ENCODE measurements at regions not wholly inside any gene's neighbourhood (a gene's known extent, or its start where the extent isn't known, plus 50 kb on each side); places are given as distances from the start of the nearest gene placed in this dataset.

- no peaks in the 10 kb centered on the region for H3K36me3 ChIP-seq (ENCODE audit: control insufficient read depth in 2 of 2, insufficient read depth in 1 of 2, low read length in 2 of 2)
- H3K9me3 ChIP-seq (ENCODE audit: control insufficient read depth, insufficient read depth, low read depth, low read length) = no peaks in the 10 kb centered on the region
- H3K27ac ChIP-seq (ENCODE audit: extremely low read depth, low read depth, low read length) = no peak overlapping the region
- POLR2A ChIA-PET = no interaction called here
- CTCF ChIA-PET = no interaction called here
- no peak overlapping the region for H3K4me3 ChIP-seq (ENCODE audit: low read depth, low read length)
- TF ChIP-seq ZNF366 (tag by site-specific recombination; conservative IDR thresholded peaks at IDR 0.05) = no peak
- H3K4me1 ChIP-seq (ENCODE audit: control insufficient read depth, insufficient read depth, low read length) = no peaks in the 10 kb centered on the region
These were observed 192.5 kb upstream of the SYT1 start for GRCh38 chr12:78672033-78672432.

GRCh38 chr12:78674311-78675090 lies 190.1 kb upstream of the SYT1 start:
- Histone ChIP-seq H3K4me1 (ENCODE audit: control insufficient read depth, insufficient read depth, low read length) (no peaks in the 10 kb centered on the region), H3K36me3 (ENCODE audit: control insufficient read depth in 2 of 2, insufficient read depth in 1 of 2, low read length in 2 of 2) (no peaks in the 10 kb centered on the region), H3K9me3 (ENCODE audit: control insufficient read depth, insufficient read depth, low read depth, low read length) (no peaks in the 10 kb centered on the region), H3K27ac (ENCODE audit: extremely low read depth, low read depth, low read length) (no peak overlapping the region), H3K4me3 (ENCODE audit: low read depth, low read length) (no peak overlapping the region)
- CTCF ChIA-PET = interaction anchor here (0.6 kb wide), 1 partner anchor 50 kb away, joined by 3 read pairs; no protein-coding TSS in a partner anchor
- TF ChIP-seq ZNF555 (tag by site-specific recombination; conservative IDR thresholded peaks at IDR 0.05) = no peak
- no peak for TF ChIP-seq ZNF221 (tag by site-specific recombination; IDR thresholded peaks at IDR 0.05; ENCODE audit: borderline replicate concordance)
- TF ChIP-seq ZBTB8A (tag by site-specific recombination; IDR thresholded peaks at IDR 0.05) = no peak
- no peak for TF ChIP-seq AEBP2 (tag by site-specific recombination; IDR thresholded peaks at IDR 0.05; ENCODE audit: borderline replicate concordance)
- no peak for TF ChIP-seq KLF17 (tag by site-specific recombination; IDR thresholded peaks at IDR 0.05)
- TF ChIP-seq ZNF501 (tag by site-specific recombination; IDR thresholded peaks at IDR 0.05) = no peak
- POLR2A ChIA-PET = no interaction called here

- H3K36me3 ChIP-seq (ENCODE audit: control insufficient read depth in 2 of 2, insufficient read depth in 1 of 2, low read length in 2 of 2) = no peaks in the 10 kb centered on the region
- no peaks in the 10 kb centered on the region for H3K4me1 ChIP-seq (ENCODE audit: control insufficient read depth, insufficient read depth, low read length)
- no peak overlapping the region for H3K27ac ChIP-seq (ENCODE audit: extremely low read depth, low read depth, low read length)
- ChIA-PET POLR2A (no interaction called here), CTCF (interaction anchor here (0.5 kb wide), 1 partner anchor 1414 kb away, joined by 5 read pairs; no protein-coding TSS in a partner anchor)
- no peaks in the 10 kb centered on the region for H3K9me3 ChIP-seq (ENCODE audit: control insufficient read depth, insufficient read depth, low read depth, low read length)
- H3K4me3 ChIP-seq (ENCODE audit: low read depth, low read length) = no peak overlapping the region
- TF ChIP-seq ZNF513 (tag by site-specific recombination; IDR thresholded peaks at IDR 0.05) (no peak), ELK4 (IDR thresholded peaks at IDR 0.05; ENCODE audit: borderline replicate concordance, low read depth, low read length) (no peak), MEIS1 (CRISPR knock-in tag; IDR thresholded peaks at IDR 0.05; ENCODE audit: borderline replicate concordance) (no peak), ZBTB8A (tag by site-specific recombination; IDR thresholded peaks at IDR 0.05) (no peak), ZXDB (tag by site-specific recombination; IDR thresholded peaks at IDR 0.05) (no peak), ZNF544 (tag by site-specific recombination; IDR thresholded peaks at IDR 0.05) (no peak), ZNF626 (tag by site-specific recombination; IDR thresholded peaks at IDR 0.05) (no peak), BCL6B (tag by site-specific recombination; IDR thresholded peaks at IDR 0.05) (no peak), ZNF558 (tag by site-specific recombination; IDR thresholded peaks at IDR 0.05) (no peak), CTCF (tag by site-specific recombination; IDR thresholded peaks at IDR 0.05) (no peak), ZNF791 (tag by site-specific recombination; IDR thresholded peaks at IDR 0.05) (no peak), ZNF792 (tag by site-specific recombination; IDR thresholded peaks at IDR 0.05) (no peak), HOXC10 (CRISPR knock-in tag; IDR thresholded peaks at IDR 0.05) (no peak), ZBTB6 (tag by site-specific recombination; IDR thresholded peaks at IDR 0.05) (no peak)
These were observed 184.0 kb upstream of the SYT1 start for GRCh38 chr12:78680596-78680995.

Data from HEK293 (cell line).